Heart left ventricle (tissue), 16 donors: ENCODE measurements at regions not wholly inside any gene's neighbourhood (a gene's known extent, or its start where the extent isn't known, plus 50 kb on each side); places are given as distances from the start of the nearest gene placed in this dataset.

Experiments
- ATAC-seq, 4 donors: fragments of 200-7000 bp; cut with Tn5 transposase; one replicate each; pipeline ENCODE4 v1.9.1; 2020 to 2022; ENCODE audit warnings: moderate library complexity in 4 of 4, mild to moderate bottlenecking in 3 of 4, moderate number of reproducible peaks in 1 of 4
- DNase-seq, 5 donors: peaks; one replicate each; pipeline ENCODE4 v3.0.0-alpha.2; 2020
- H3K27ac ChIP-seq, 12 donors: fragments of 200-600 bp; sonication (generic) in 4 of 12; one replicate each; pipeline versions ENCODE4 v1.5.0 to v1.8.0; 2016 to 2022; ENCODE audit warnings: mild to moderate bottlenecking in 2 of 12
- H3K27me3 ChIP-seq, 9 donors: fragments of 200-600 bp; sonication (generic) in 2 of 9; one replicate each; pipeline versions ENCODE4 v1.5.1 to v1.8.0; 2016 to 2022; ENCODE audit warnings: mild to moderate bottlenecking in 3 of 9
- H3K36me3 ChIP-seq, 9 donors: fragments of 200-600 bp; sonication (generic) in 2 of 9; one replicate each; pipeline versions ENCODE4 v1.5.0 to v1.8.0; 2018 to 2022; ENCODE audit warnings: mild to moderate bottlenecking in 2 of 9
- H3K4me1 ChIP-seq, 12 donors: fragments of 200-600 bp; sonication (generic) in 4 of 12; one replicate each; pipeline versions ENCODE4 v1.5.0 to v1.8.0; 2016 to 2022; ENCODE audit warnings: mild to moderate bottlenecking in 3 of 12
- H3K4me3 ChIP-seq, 12 donors: fragments of 200-600 bp; sonication (generic) in 4 of 12; one replicate each; pipeline versions ENCODE4 v1.5.0 to v1.8.0; 2017 to 2022; ENCODE audit warnings: mild to moderate bottlenecking in 9 of 12, moderate library complexity in 4 of 12
- H3K9me3 ChIP-seq, 12 donors: fragments of 200-600 bp; sonication (generic) in 4 of 12; one replicate each; pipeline versions ENCODE4 v1.5.0 to v1.8.0; 2016 to 2022; ENCODE audit warnings: mild to moderate bottlenecking in 1 of 12
- CTCF ChIP-seq, 12 donors: fragments of 200-600 bp; sonication (generic) in 4 of 12; IDR thresholded peaks; one replicate each; pipeline versions ENCODE4 v1.5.0 to v1.8.0; 2018 to 2022; ENCODE audit warnings: antibody characterized with exemption in 12 of 12, mild to moderate bottlenecking in 5 of 12
- POLR2A ChIP-seq, 2 donors: fragments of 450-650 bp; IDR thresholded peaks; one replicate each; pipeline ENCODE4 v1.6.1; 2017; ENCODE audit warnings: antibody characterized with exemption in 2 of 2, mild to moderate bottlenecking in 2 of 2, moderate library complexity in 2 of 2
- WGBS, 4 donors: extraction: QIAGEN DNeasy Blood & Tissue Kit in 2 of 4; methylation state at CpG; one replicate each; pipeline versions ENCODE4 v1.1.5 to v1.1.7; 2013 to 2018; 5-methylcytosine and 5-hydroxymethylcytosine counted together
- intact Hi-C, 10 donors: fragments of 100-400 bp; cut with DNase I; formaldehyde crosslinking; loops; one replicate each; pipeline versions ENCODE4 v1.11.1 to v1.14.2; 2022
- donor health status: ischemic (EF 13 %, LVEDD 7.1; RV severe dilation, severe dysfunction).
- donor health status: healthy with polysubstance abuse.
- donor health status: DM: no; HTN: yes; CAD: no.
- donor health status: DM: no; HTN: no; CAD: no.
- donor health status: ischemic (EF 25% LVEDD 6.9; RV normal size, moderate dysfunction).
- donor health status: ischemic (EF 25% LVEDD 5.7; RV mildly dilated, moderate dysfunction).
- donor health status: healthy.
- donor health status: DM: yes; HTN: yes; CAD: no.
- donor health status: ischemic (EF 35%, LVEDD 5.7; RV mildly dilated, moderate dysfunction).
- donor health status: nonischemic (EF 11% LVEDD 7.7; RV severe dilation, severe dysfunction).
- donor health status: DM: yes; HTN: yes; CAD: no.
- donor health status: PGD.
- donor health status: ischemic (EF 29% LVEDD 5.4; RV normal size, mild dysfunction).
- donor health status: nonischemic (EF 23%, LVEDD 6.1; RV moderate dilation, normal function).

- Histone ChIP-seq H3K27me3 (peaks cover 0 to 52% (median 7%) of the 10 kb centered on the region in 9 donors), H3K9me3 (no peaks in the 10 kb centered on the region), H3K36me3 (no peaks in the 10 kb centered on the region), H3K4me1 (no peaks in the 10 kb centered on the region), H3K27ac (no peak overlapping the region), H3K4me3 (no peak overlapping the region)
- DNase-seq (no peak), ATAC-seq (no peak)
- TF ChIP-seq POLR2A (IDR thresholded peaks at IDR 0.05) (no peak), CTCF (IDR thresholded peaks at IDR 0.05) (peak in 6 of 12 donors; percentile 9 to 33 (median 18))
- 66 to 75% (median 69%) methylated on average over 11 of the region's 11 CpGs for WGBS, 4 donors
- intact Hi-C loops = loop anchor here in 8 of 10 donors (1.0 to 5.0 kb wide), 7 partner anchors 251 to 448 kb away; no protein-coding TSS in a partner anchor
Measured at GRCh38 chr16:86073103-86073625, 174.2 kb downstream of the IRF8 start.

GRCh38 chr16:86073763-86074493 lies 175.0 kb downstream of the IRF8 start:
- ATAC-seq (no peak), DNase-seq (no peak)
- intact Hi-C loops = loop anchor here in 9 of 10 donors (1.0 to 5.0 kb wide), 7 partner anchors 252 to 447 kb away; no protein-coding TSS in a partner anchor
- no peak overlapping the region for H3K27ac ChIP-seq
- TF ChIP-seq CTCF (IDR thresholded peaks at IDR 0.05) (no peak), POLR2A (IDR thresholded peaks at IDR 0.05) (no peak)
- WGBS, 4 donors = 90 to 92% (median 91%) methylated on average over 9 of the region's 9 CpGs
- H3K9me3 ChIP-seq = no peaks in the 10 kb centered on the region
- no peaks in the 10 kb centered on the region for H3K4me1 ChIP-seq
- H3K36me3 ChIP-seq = no peaks in the 10 kb centered on the region
- H3K27me3 ChIP-seq = peaks cover 0 to 48% (median 7%) of the 10 kb centered on the region in 9 donors
- no peak overlapping the region for H3K4me3 ChIP-seq

- H3K27me3 ChIP-seq = peaks cover 0 to 41% (median 6%) of the 10 kb centered on the region in 9 donors
- 68 to 79% (median 68%) methylated on average over 19 to 20 of the region's 20 CpGs for WGBS, 4 donors
- intact Hi-C loops = loop anchor here in 3 of 10 donors (1.0 to 5.0 kb wide), 4 partner anchors 253 to 446 kb away; no protein-coding TSS in a partner anchor
Measured at GRCh38 chr16:86074651-86075487, 175.9 kb downstream of the IRF8 start.

More at GRCh38 chr16:86074651-86075487, 175.9 kb downstream of the IRF8 start:
- ATAC-seq = no peak
- H3K4me3 ChIP-seq = no peak overlapping the region
- H3K4me1 ChIP-seq = no peaks in the 10 kb centered on the region
- no peaks in the 10 kb centered on the region for H3K9me3 ChIP-seq
- no peaks in the 10 kb centered on the region for H3K36me3 ChIP-seq
- H3K27ac ChIP-seq = no peak overlapping the region
- TF ChIP-seq CTCF (IDR thresholded peaks at IDR 0.05) = no peak
- no peak for TF ChIP-seq POLR2A (IDR thresholded peaks at IDR 0.05)
- no peak for DNase-seq
